ENCODE measurements at regions not wholly inside any gene's neighbourhood (a gene's known extent, or its start where the extent isn't known, plus 50 kb on each side); places are given as distances from the start of the nearest gene placed in this dataset.

GRCh38 chr9:19641046-19641445 is 147.8 kb downstream of the SLC24A2 start:
- no peak overlapping the region for H3K27ac ChIP-seq
- no peak overlapping the region for H3K4me3 ChIP-seq
- no peaks in the 10 kb centered on the region for H3K9me3 ChIP-seq
- H3K4me1 ChIP-seq (ENCODE audit: control insufficient read depth in 1 of 2, low read depth in 2 of 2): no peaks in the 10 kb centered on the region
- H3K36me3 ChIP-seq: no peaks in the 10 kb centered on the region
- no peak for TF ChIP-seq CTCF (IDR thresholded peaks at IDR 0.05)
- DNase-seq (ENCODE audit: low spot score) (no peak), ATAC-seq (ENCODE audit: insufficient number of reproducible peaks, low FRiP score, low read depth) (no peak)
- H3K27me3 ChIP-seq (replicated peaks; ENCODE audit: insufficient read depth): no peaks in the 10 kb centered on the region

- H3K27me3 ChIP-seq (replicated peaks; ENCODE audit: insufficient read depth): no peaks in the 10 kb centered on the region
- H3K27ac ChIP-seq: no peak overlapping the region
- no peaks in the 10 kb centered on the region for H3K36me3 ChIP-seq
- ATAC-seq (ENCODE audit: insufficient number of reproducible peaks, low FRiP score, low read depth): no peak
- H3K4me1 ChIP-seq (ENCODE audit: control insufficient read depth in 1 of 2, low read depth in 2 of 2): no peaks in the 10 kb centered on the region
- no peak for DNase-seq (ENCODE audit: low spot score)
- no peak overlapping the region for H3K4me3 ChIP-seq
- no peaks in the 10 kb centered on the region for H3K9me3 ChIP-seq
- no peak for TF ChIP-seq CTCF (IDR thresholded peaks at IDR 0.05)
Observed at GRCh38 chr9:19640014-19640413, 148.8 kb downstream of the SLC24A2 start.

- Histone ChIP-seq H3K9me3 (no peaks in the 10 kb centered on the region), H3K36me3 (no peaks in the 10 kb centered on the region), H3K27ac (no peak overlapping the region), H3K4me1 (ENCODE audit: control insufficient read depth in 1 of 2, low read depth in 2 of 2) (no peaks in the 10 kb centered on the region), H3K4me3 (no peak overlapping the region), H3K27me3 (replicated peaks; ENCODE audit: insufficient read depth) (no peaks in the 10 kb centered on the region)
- no peak for TF ChIP-seq CTCF (IDR thresholded peaks at IDR 0.05)
- DNase-seq (ENCODE audit: low spot score): no peak
- ATAC-seq (ENCODE audit: insufficient number of reproducible peaks, low FRiP score, low read depth): no peak
Observed at GRCh38 chr9:19637084-19637483, 151.8 kb downstream of the SLC24A2 start.

DNA sequence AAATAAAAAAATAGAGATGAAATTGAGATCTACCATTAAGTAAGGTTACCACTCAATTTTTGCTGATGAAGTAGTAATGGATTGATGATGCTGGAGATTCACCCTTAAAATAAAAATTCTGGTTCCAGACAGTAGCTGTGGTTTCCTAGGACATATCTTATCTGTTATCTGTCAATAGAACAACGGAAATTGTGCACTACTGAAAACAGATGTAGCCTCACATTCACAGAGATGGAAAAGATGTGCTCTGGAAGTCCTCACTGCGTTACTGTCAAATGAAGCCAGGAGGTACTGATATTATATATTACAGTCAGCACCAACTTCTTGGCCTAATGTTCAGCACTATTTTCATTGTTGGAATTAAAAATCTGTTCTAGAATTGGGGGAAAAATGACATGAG is 154.0 kb downstream of the SLC24A2 start:
- no peak for ATAC-seq (ENCODE audit: insufficient number of reproducible peaks, low FRiP score, low read depth)
- no peak overlapping the region for H3K4me3 ChIP-seq

GRCh38 chr9:19631181-19631580 is 157.7 kb downstream of the SLC24A2 start:
- Histone ChIP-seq H3K4me3 (no peak overlapping the region), H3K27ac (no peak overlapping the region)
- no peak for ATAC-seq (ENCODE audit: insufficient number of reproducible peaks, low FRiP score, low read depth)

More for the DNA sequence above, 154.0 kb downstream of the SLC24A2 start:
- TF ChIP-seq CTCF (IDR thresholded peaks at IDR 0.05): no peak
- no peak for DNase-seq (ENCODE audit: low spot score)
- Histone ChIP-seq H3K36me3 (no peaks in the 10 kb centered on the region), H3K27ac (no peak overlapping the region), H3K27me3 (replicated peaks; ENCODE audit: insufficient read depth) (no peaks in the 10 kb centered on the region), H3K9me3 (no peaks in the 10 kb centered on the region), H3K4me1 (ENCODE audit: control insufficient read depth in 1 of 2, low read depth in 2 of 2) (no peaks in the 10 kb centered on the region)

More at GRCh38 chr9:19631181-19631580, 157.7 kb downstream of the SLC24A2 start:
- no peaks in the 10 kb centered on the region for H3K4me1 ChIP-seq (ENCODE audit: control insufficient read depth in 1 of 2, low read depth in 2 of 2)
- DNase-seq (ENCODE audit: low spot score): no peak
- no peaks in the 10 kb centered on the region for H3K27me3 ChIP-seq (replicated peaks; ENCODE audit: insufficient read depth)
- no peaks in the 10 kb centered on the region for H3K36me3 ChIP-seq
- TF ChIP-seq CTCF (IDR thresholded peaks at IDR 0.05): no peak
- no peaks in the 10 kb centered on the region for H3K9me3 ChIP-seq
